ENCODE measurements at regions not wholly inside any gene's neighbourhood (a gene's known extent, or its start where the extent isn't known, plus 50 kb on each side); places are given as distances from the start of the nearest gene placed in this dataset.

DNA sequence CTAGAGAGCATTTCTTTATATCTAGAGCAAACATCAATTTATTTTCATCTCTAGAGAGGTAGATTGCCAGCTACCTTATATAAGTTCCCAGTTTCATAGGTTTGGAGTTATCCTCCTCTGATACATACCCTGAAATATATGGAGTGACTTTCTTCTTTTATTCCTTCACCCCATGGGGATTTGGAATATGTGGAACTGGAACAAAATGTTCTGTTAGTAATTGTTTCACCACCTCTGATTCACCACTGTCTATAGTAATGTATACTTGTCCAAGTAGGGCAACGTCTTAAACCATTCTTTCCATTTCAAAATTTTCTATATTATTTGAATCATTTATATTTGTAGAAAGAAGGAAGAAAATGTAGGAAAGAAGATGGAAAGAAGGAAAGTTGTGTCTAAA lies 511.2 kb upstream of the KCND2 start:
- CTCF ChIA-PET, result no interaction called here
- Mint-ChIP-seq H3K27ac (no peak overlapping the region), H3K4me1 (no peaks in the 10 kb centered on the region), H3K27me3 (no peaks in the 10 kb centered on the region), H3K4me3 (no peak overlapping the region), H3K9me3 (ENCODE audit: insufficient read depth) (peaks cover 3% of the 10 kb centered on the region)
- H3K27me3 ChIP-seq (replicated peaks in 1 of 4; ENCODE audit: control extremely low read depth in 1 of 4, control insufficient read depth in 3 of 4, insufficient read depth in 4 of 4, low read length in 3 of 4), result no peaks in the 10 kb centered on the region
- POLR2A ChIA-PET, result no interaction called here
- no peaks in the 10 kb centered on the region for H3K9me3 ChIP-seq (ENCODE audit: control extremely low read depth in 1 of 3, control insufficient read depth in 2 of 3, insufficient read depth in 1 of 3, low read length in 2 of 3)
- H3K9ac ChIP-seq (ENCODE audit: low read length), result no peak overlapping the region
- no peak for TF ChIP-seq EZH2 (IDR thresholded peaks at IDR 0.05; ENCODE audit: borderline replicate concordance, insufficient read depth, low read depth, low read length, poor library complexity, severe bottlenecking)
- TF ChIP-seq, protein P1, sequence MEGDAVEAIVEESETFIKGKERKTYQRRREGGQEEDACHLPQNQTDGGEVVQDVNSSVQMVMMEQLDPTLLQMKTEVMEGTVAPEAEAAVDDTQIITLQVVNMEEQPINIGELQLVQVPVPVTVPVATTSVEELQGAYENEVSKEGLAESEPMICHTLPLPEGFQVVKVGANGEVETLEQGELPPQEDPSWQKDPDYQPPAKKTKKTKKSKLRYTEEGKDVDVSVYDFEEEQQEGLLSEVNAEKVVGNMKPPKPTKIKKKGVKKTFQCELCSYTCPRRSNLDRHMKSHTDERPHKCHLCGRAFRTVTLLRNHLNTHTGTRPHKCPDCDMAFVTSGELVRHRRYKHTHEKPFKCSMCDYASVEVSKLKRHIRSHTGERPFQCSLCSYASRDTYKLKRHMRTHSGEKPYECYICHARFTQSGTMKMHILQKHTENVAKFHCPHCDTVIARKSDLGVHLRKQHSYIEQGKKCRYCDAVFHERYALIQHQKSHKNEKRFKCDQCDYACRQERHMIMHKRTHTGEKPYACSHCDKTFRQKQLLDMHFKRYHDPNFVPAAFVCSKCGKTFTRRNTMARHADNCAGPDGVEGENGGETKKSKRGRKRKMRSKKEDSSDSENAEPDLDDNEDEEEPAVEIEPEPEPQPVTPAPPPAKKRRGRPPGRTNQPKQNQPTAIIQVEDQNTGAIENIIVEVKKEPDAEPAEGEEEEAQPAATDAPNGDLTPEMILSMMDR (IDR thresholded peaks at IDR 0.05), result no peak
- no peak overlapping the region for H2AFZ ChIP-seq (ENCODE audit: insufficient read depth, low read depth, low read length, poor library complexity, severe bottlenecking)
- no peak overlapping the region for H3K27ac ChIP-seq (ENCODE audit: low read length in 2 of 2)
- H3K79me2 ChIP-seq (ENCODE audit: control insufficient read depth, insufficient read depth, low read length), result no peaks in the 10 kb centered on the region
- no peak overlapping the region for H3K4me2 ChIP-seq (replicated peaks; ENCODE audit: low read depth, low read length, poor library complexity, severe bottlenecking)
- no peak overlapping the region for H3K4me3 ChIP-seq (ENCODE audit: control extremely low read depth in 1 of 5, extremely low read depth in 1 of 5, insufficient read depth in 1 of 5, low read depth in 2 of 5, low read length in 4 of 5)
- H4K20me1 ChIP-seq (ENCODE audit: control insufficient read depth, insufficient read depth, low read length, poor library complexity, severe bottlenecking), result no peaks in the 10 kb centered on the region
- DNase-seq (no peak), ATAC-seq (ENCODE audit: low read depth) (no peak)
- no peaks in the 10 kb centered on the region for H3K36me3 ChIP-seq (replicated peaks in 1 of 2; ENCODE audit: control extremely low read depth in 1 of 2, control insufficient read depth in 1 of 2, extremely low read depth in 1 of 2, insufficient read depth in 2 of 2, low read length in 1 of 2)
- intact Hi-C loops (cut with micrococcal nuclease), result no loop called here
- WGBS (ENCODE audit: insufficient coverage), result no CpG with 5 or more reads among the region's 1 CpG
- no peaks in the 10 kb centered on the region for H3K4me1 ChIP-seq (ENCODE audit: control insufficient read depth in 2 of 2, insufficient read depth in 2 of 2, low read length in 2 of 2)

DNA sequence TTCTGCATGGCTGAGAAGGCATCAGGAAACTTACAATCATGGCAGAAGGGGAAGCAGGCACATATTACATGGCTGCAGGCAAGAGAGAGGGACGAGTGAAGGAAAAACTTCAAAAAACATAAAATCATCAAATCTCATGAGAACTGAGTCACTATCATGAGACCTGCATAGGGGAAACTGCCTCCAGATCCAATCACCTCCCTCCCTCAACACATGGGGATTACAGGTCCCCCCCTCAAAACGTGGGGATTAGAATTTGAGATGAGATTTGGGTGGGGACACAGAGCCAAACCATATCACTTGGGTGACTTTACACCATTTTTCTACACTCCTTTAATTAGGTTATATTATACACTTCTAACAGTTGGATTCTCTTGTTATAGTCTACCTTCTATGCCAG lies 490.7 kb upstream of the KCND2 start:
- Mint-ChIP-seq H3K27ac (no peak overlapping the region), H3K4me3 (no peak overlapping the region), H3K27me3 (no peaks in the 10 kb centered on the region), H3K9me3 (ENCODE audit: insufficient read depth) (no peaks in the 10 kb centered on the region), H3K4me1 (no peaks in the 10 kb centered on the region)
- intact Hi-C loops (cut with micrococcal nuclease), result no loop called here
- POLR2A ChIA-PET, result no interaction called here
- Histone ChIP-seq H3K79me2 (ENCODE audit: control insufficient read depth, insufficient read depth, low read length) (no peaks in the 10 kb centered on the region), H3K4me1 (ENCODE audit: control insufficient read depth in 2 of 2, insufficient read depth in 2 of 2, low read length in 2 of 2) (no peaks in the 10 kb centered on the region), H2AFZ (ENCODE audit: insufficient read depth, low read depth, low read length, poor library complexity, severe bottlenecking) (no peak overlapping the region), H3K4me3 (ENCODE audit: control extremely low read depth in 1 of 5, extremely low read depth in 1 of 5, insufficient read depth in 1 of 5, low read depth in 2 of 5, low read length in 4 of 5) (no peak overlapping the region), H3K4me2 (replicated peaks; ENCODE audit: low read depth, low read length, poor library complexity, severe bottlenecking) (no peak overlapping the region), H3K27ac (ENCODE audit: low read length in 2 of 2) (no peak overlapping the region), H3K36me3 (replicated peaks in 1 of 2; ENCODE audit: control extremely low read depth in 1 of 2, control insufficient read depth in 1 of 2, extremely low read depth in 1 of 2, insufficient read depth in 2 of 2, low read length in 1 of 2) (no peaks in the 10 kb centered on the region), H3K9me3 (ENCODE audit: control extremely low read depth in 1 of 3, control insufficient read depth in 2 of 3, insufficient read depth in 1 of 3, low read length in 2 of 3) (no peaks in the 10 kb centered on the region), H3K9ac (ENCODE audit: low read length) (no peak overlapping the region), H4K20me1 (ENCODE audit: control insufficient read depth, insufficient read depth, low read length, poor library complexity, severe bottlenecking) (no peaks in the 10 kb centered on the region), H3K27me3 (replicated peaks in 1 of 4; ENCODE audit: control extremely low read depth in 1 of 4, control insufficient read depth in 3 of 4, insufficient read depth in 4 of 4, low read length in 3 of 4) (no peaks in the 10 kb centered on the region)
- TF ChIP-seq, protein P1 (IDR thresholded peaks at IDR 0.05), result no peak
- TF ChIP-seq EZH2 (IDR thresholded peaks at IDR 0.05; ENCODE audit: borderline replicate concordance, insufficient read depth, low read depth, low read length, poor library complexity, severe bottlenecking), result no peak
- WGBS (ENCODE audit: insufficient coverage), result no CpG with 5 or more reads among the region's 2 CpGs
- no peak for DNase-seq
- no peak for ATAC-seq (ENCODE audit: low read depth)
- CTCF ChIA-PET, result no interaction called here
